ENCODE measurements at regions not wholly inside any gene's neighbourhood (a gene's known extent, or its start where the extent isn't known, plus 50 kb on each side); places are given as distances from the start of the nearest gene placed in this dataset.
"Not testable (repeated sequence)": the region's sequence is repeated elsewhere in the genome, so short reads cannot be mapped to it uniquely, and the experiment has no call there.

DNA sequence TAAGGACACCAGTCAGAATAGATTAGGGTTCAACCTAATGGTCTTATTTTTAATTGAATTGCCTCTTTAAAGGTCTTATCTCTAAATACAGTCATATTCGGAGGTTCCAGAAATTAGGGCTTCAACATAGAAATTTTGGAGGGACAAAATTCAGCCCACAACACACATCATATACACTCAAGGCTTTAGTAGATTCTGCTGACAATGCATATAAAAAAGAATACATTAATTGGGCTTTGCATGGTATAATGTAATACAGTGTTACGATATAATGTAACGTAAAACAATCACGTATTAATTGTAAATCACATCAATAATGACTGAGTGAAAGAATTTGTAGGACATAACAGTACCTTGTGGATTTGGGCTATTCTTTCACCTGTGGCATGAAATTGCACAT lies 787.8 kb downstream of the STIM2 start:
- Mint-ChIP-seq H3K9me3 (ENCODE audit: low read depth) (peaks cover 4% of the 10 kb centered on the region), H3K27ac (no peak overlapping the region), H3K4me3 (no peak overlapping the region), H3K27me3 (no peaks in the 10 kb centered on the region), H3K36me3 (no peaks in the 10 kb centered on the region), H3K4me1 (ENCODE audit: low read depth) (no peaks in the 10 kb centered on the region)

DNA sequence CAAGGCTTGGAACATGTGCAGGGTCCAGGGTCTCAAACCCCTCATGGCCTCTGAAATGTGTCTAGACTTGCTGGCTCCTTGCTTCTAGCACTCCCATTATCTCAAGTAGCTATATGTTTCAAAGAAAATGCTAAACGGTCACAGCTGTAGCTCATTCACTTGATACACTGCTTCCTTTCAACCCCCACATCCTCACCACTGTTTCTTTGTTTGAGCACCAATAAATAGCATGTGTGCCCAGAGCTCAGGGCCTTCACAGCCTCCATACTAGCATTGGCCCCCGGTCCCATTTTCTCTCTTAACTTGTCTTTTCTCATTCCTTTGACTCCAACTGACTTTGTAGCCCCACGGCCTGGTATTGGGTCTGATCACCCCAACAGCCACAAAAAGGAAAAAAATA lies 801.8 kb downstream of the STIM2 start:
- Mint-ChIP-seq H3K36me3 (no peaks in the 10 kb centered on the region), H3K27me3 (no peaks in the 10 kb centered on the region), H3K27ac (no peak overlapping the region), H3K4me3 (no peak overlapping the region), H3K4me1 (ENCODE audit: low read depth) (no peaks in the 10 kb centered on the region), H3K9me3 (ENCODE audit: low read depth) (no peaks in the 10 kb centered on the region)

DNA sequence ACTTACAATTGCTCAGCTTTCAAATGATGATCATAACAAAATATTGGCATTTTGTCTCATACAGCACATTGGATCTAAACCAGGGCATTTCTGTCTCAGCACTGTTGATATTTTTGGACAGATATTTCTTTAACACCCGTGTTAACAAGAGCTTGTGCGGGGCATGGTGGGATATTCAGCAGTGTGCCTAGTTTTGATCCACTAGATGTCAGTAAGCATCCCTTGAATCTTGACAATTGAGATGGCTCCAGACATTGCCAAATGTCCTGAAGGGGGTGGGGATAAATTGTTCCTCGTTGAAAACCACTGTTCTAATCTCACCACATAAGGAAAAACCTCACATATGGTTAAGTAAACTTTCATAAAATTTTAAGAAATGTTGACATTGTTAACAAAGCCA lies 806.3 kb downstream of the STIM2 start:
- no peak overlapping the region for H3K27ac Mint-ChIP-seq
- H3K9me3 Mint-ChIP-seq (ENCODE audit: low read depth), result no peaks in the 10 kb centered on the region
- H3K36me3 Mint-ChIP-seq, result no peaks in the 10 kb centered on the region
- no peaks in the 10 kb centered on the region for H3K27me3 Mint-ChIP-seq
- H3K4me3 Mint-ChIP-seq, result no peak overlapping the region
- no peaks in the 10 kb centered on the region for H3K4me1 Mint-ChIP-seq (ENCODE audit: low read depth)

DNA sequence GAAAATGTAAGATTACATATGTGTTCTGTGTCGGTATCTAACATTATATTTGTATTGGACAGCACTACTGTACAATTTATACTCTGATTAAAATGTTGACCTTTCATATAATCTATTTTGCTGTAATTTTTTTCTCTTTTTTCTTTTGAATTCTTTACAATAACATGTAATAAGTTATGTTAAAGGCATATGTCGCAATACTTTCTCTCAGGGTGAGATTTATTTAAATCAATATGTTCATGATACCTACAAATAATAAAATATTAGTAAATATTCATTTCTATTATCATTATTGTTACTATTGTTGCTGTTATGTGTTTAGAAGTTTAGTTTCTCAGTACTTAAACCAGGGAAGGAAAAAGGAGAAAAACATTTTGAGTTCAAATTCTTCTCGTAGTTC lies 807.4 kb downstream of the STIM2 start:
- Mint-ChIP-seq H3K27me3 (no peaks in the 10 kb centered on the region), H3K27ac (no peak overlapping the region)

GRCh38 chr4:27678027-27678426 lies 817.4 kb downstream of the STIM2 start:
- Mint-ChIP-seq H3K9me3 (ENCODE audit: low read depth) (peaks cover 8% of the 10 kb centered on the region), H3K4me3 (no peak overlapping the region), H3K27ac (no peak overlapping the region), H3K27me3 (no peaks in the 10 kb centered on the region), H3K4me1 (ENCODE audit: low read depth) (no peaks in the 10 kb centered on the region), H3K36me3 (no peaks in the 10 kb centered on the region)

More for the DNA sequence above, 807.4 kb downstream of the STIM2 start:
- Mint-ChIP-seq H3K9me3 (ENCODE audit: low read depth) (no peaks in the 10 kb centered on the region), H3K36me3 (no peaks in the 10 kb centered on the region), H3K4me1 (ENCODE audit: low read depth) (no peaks in the 10 kb centered on the region), H3K4me3 (no peak overlapping the region)

DNA sequence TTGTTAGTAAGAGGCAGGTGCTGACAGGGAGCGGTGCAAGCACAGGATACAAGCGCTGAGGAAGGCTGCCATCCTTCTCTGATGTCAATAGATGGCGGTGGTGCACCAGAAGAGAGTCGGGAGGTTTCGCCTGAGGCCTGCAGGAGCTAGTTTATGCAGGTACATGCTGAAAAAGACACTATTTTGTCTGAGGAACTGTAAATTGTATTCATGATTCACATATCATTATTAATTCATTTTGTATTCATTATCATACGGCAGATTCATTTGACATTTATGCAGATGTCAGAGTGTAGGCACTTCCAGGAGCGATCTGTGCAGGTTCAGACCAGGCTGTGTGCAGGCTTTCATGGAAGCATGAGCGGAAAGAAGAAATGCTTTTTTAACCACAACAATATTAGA lies 824.0 kb downstream of the STIM2 start:
- Mint-ChIP-seq H3K27ac (no peak overlapping the region), H3K27me3 (no peaks in the 10 kb centered on the region), H3K36me3 (no peaks in the 10 kb centered on the region), H3K4me3 (no peak overlapping the region), H3K9me3 (ENCODE audit: low read depth) (peaks cover 6% of the 10 kb centered on the region), H3K4me1 (ENCODE audit: low read depth) (no peaks in the 10 kb centered on the region)

- peaks cover 5% of the 10 kb centered on the region for H3K9me3 Mint-ChIP-seq (ENCODE audit: low read depth)
- H3K4me1 Mint-ChIP-seq (ENCODE audit: low read depth), result no peaks in the 10 kb centered on the region
- no peak overlapping the region for H3K4me3 Mint-ChIP-seq
- H3K27me3 Mint-ChIP-seq, result no peaks in the 10 kb centered on the region
- H3K27ac Mint-ChIP-seq, result no peak overlapping the region
- H3K36me3 Mint-ChIP-seq, result no peaks in the 10 kb centered on the region
Measured at GRCh38 chr4:27685091-27685490, 824.5 kb downstream of the STIM2 start.

DNA sequence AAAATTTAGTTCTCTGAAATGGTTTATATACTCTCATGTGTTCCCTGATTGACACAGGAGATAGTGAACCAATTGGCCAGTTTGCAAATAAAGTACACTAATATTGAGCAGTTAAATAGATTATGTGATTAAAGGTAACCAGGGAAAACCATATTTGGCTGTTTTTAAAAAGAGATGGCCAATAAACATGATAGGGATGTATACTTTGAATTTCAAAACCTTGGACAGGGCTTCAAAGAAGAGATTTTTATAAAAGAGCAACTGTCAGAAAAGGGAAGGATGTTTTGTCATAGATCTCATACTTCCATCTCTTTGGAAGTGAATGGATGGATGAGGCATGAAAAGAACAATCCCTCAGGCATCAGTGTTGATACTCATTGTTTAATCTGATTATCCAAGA lies 825.3 kb downstream of the STIM2 start:
- no peaks in the 10 kb centered on the region for H3K4me1 Mint-ChIP-seq (ENCODE audit: low read depth)
- no peak overlapping the region for H3K27ac Mint-ChIP-seq
- H3K4me3 Mint-ChIP-seq, result no peak overlapping the region
- no peaks in the 10 kb centered on the region for H3K36me3 Mint-ChIP-seq
- no peaks in the 10 kb centered on the region for H3K27me3 Mint-ChIP-seq
- peaks cover 5% of the 10 kb centered on the region for H3K9me3 Mint-ChIP-seq (ENCODE audit: low read depth)

GRCh38 chr4:27692158-27692557 lies 831.5 kb downstream of the STIM2 start:
- Mint-ChIP-seq H3K4me3 (no peak overlapping the region), H3K4me1 (ENCODE audit: low read depth) (no peaks in the 10 kb centered on the region), H3K9me3 (ENCODE audit: low read depth) (peaks cover 8% of the 10 kb centered on the region), H3K27ac (no peak overlapping the region), H3K27me3 (no peaks in the 10 kb centered on the region), H3K36me3 (no peaks in the 10 kb centered on the region)

GRCh38 chr4:27692868-27693634 lies 832.4 kb downstream of the STIM2 start:
- Mint-ChIP-seq H3K27me3 (no peaks in the 10 kb centered on the region), H3K9me3 (ENCODE audit: low read depth) (peaks cover 8% of the 10 kb centered on the region), H3K4me1 (ENCODE audit: low read depth) (no peaks in the 10 kb centered on the region), H3K27ac (no peak overlapping the region), H3K4me3 (no peak overlapping the region), H3K36me3 (no peaks in the 10 kb centered on the region)

- H3K27me3 Mint-ChIP-seq; H3K36me3 Mint-ChIP-seq; H3K4me1 Mint-ChIP-seq (ENCODE audit: low read depth); H3K27ac Mint-ChIP-seq; H3K4me3 Mint-ChIP-seq: not testable (repeated sequence)
- H3K9me3 Mint-ChIP-seq (ENCODE audit: low read depth), result peaks cover 12% of the 10 kb centered on the region
Measured at GRCh38 chr4:27696257-27696656, 835.6 kb downstream of the STIM2 start.

- Mint-ChIP-seq H3K27me3 (no peaks in the 10 kb centered on the region), H3K4me3 (no peak overlapping the region), H3K4me1 (ENCODE audit: low read depth) (no peaks in the 10 kb centered on the region), H3K36me3 (no peaks in the 10 kb centered on the region), H3K27ac (no peak overlapping the region), H3K9me3 (ENCODE audit: low read depth) (peaks cover 9% of the 10 kb centered on the region)
Measured at GRCh38 chr4:27701606-27702005, 841.0 kb downstream of the STIM2 start.

DNA sequence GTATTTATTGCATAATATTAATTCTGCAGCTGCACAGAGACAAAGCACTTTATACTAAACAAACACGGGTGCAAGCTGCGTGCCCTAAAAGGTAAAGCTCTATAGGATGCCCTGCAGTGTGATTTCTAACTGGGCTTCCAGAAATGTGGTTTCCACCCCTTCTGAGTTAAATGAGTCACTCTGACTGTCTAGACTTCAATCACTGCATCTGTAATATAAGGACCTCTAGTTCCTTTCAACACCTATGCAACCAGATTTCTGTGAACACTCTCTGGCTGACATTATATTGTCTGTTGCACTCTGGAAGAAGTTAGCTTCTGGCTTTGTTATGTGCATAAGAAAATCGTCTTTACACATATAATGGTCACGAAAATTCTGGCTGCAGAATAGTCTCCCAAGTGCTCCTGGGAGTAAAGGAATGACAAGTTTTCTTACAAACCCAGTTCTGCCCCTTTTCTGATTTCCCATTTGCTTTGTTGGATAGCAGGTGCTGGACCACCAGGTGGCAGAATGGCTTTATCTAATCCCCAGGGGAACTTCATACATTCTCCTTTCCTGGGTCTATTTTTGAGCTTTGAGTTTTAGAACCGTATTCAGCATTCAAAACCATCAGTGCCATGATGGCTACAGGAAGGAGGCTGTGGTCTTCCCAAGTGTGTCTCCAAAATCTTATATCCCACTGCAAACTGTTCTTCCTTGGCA lies 842.2 kb downstream of the STIM2 start:
- no peaks in the 10 kb centered on the region for H3K4me1 Mint-ChIP-seq (ENCODE audit: low read depth)

DNA sequence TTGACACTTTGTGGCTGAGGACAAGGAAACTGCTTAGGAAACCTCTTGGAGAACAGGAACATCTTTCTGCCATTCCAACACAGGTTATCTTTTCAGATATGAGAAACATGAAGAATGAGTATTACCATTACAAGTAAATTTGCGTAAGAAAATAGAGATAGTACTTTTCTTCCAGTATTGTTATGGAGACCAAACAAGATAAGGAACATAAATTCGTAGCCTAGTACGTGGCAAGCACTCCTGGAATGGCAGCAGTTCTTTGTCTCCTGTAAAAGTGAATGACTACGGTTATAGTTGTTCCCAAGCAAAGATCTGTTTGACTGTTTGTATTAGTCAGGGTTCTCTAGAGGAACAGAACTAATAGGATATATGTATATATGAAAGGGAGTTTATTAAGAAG lies 843.1 kb downstream of the STIM2 start:
- Mint-ChIP-seq H3K9me3 (ENCODE audit: low read depth) (peaks cover 9% of the 10 kb centered on the region), H3K27me3 (no peaks in the 10 kb centered on the region)

More for the DNA sequence above, 842.2 kb downstream of the STIM2 start:
- Mint-ChIP-seq H3K27me3 (no peaks in the 10 kb centered on the region), H3K36me3 (no peaks in the 10 kb centered on the region), H3K9me3 (ENCODE audit: low read depth) (peaks cover 9% of the 10 kb centered on the region), H3K4me3 (no peak overlapping the region), H3K27ac (no peak overlapping the region)

GRCh38 chr4:27711041-27711440 lies 850.4 kb downstream of the STIM2 start:
- H3K27ac Mint-ChIP-seq, result no peak overlapping the region
- H3K4me1 Mint-ChIP-seq (ENCODE audit: low read depth), result no peaks in the 10 kb centered on the region
- H3K36me3 Mint-ChIP-seq, result no peaks in the 10 kb centered on the region
- H3K4me3 Mint-ChIP-seq, result no peak overlapping the region
- peaks cover 13% of the 10 kb centered on the region for H3K9me3 Mint-ChIP-seq (ENCODE audit: low read depth)
- H3K27me3 Mint-ChIP-seq, result no peaks in the 10 kb centered on the region

More for the DNA sequence above, 843.1 kb downstream of the STIM2 start:
- Mint-ChIP-seq H3K36me3 (no peaks in the 10 kb centered on the region), H3K4me3 (no peak overlapping the region), H3K4me1 (ENCODE audit: low read depth) (no peaks in the 10 kb centered on the region), H3K27ac (no peak overlapping the region)

- no peak overlapping the region for H3K27ac Mint-ChIP-seq
- no peaks in the 10 kb centered on the region for H3K4me1 Mint-ChIP-seq (ENCODE audit: low read depth)
- peaks cover 18% of the 10 kb centered on the region for H3K9me3 Mint-ChIP-seq (ENCODE audit: low read depth)
- H3K36me3 Mint-ChIP-seq, result no peaks in the 10 kb centered on the region
- no peak overlapping the region for H3K4me3 Mint-ChIP-seq
- H3K27me3 Mint-ChIP-seq, result no peaks in the 10 kb centered on the region
Measured at GRCh38 chr4:27714073-27714472, 853.4 kb downstream of the STIM2 start.
